SK-N-MC (cell line): ENCODE measurements at regions not wholly inside any gene's neighbourhood (a gene's known extent, or its start where the extent isn't known, plus 50 kb on each side); places are given as distances from the start of the nearest gene placed in this dataset.

Experiments used
- EZH2 ChIP-seq: fragments of 200-600 bp; sonication (generic); IDR thresholded peaks from one replicate; pipeline ENCODE4 v1.6.1; 2017; ENCODE audit warnings: antibody characterized with exemption
- POLR2AphosphoS5 ChIP-seq: IDR thresholded peaks from 2 replicates; pipeline ENCODE4 v1.6.1; 2012; ENCODE audit warnings: mild to moderate bottlenecking, low read depth, low read length, borderline replicate concordance

DNA sequence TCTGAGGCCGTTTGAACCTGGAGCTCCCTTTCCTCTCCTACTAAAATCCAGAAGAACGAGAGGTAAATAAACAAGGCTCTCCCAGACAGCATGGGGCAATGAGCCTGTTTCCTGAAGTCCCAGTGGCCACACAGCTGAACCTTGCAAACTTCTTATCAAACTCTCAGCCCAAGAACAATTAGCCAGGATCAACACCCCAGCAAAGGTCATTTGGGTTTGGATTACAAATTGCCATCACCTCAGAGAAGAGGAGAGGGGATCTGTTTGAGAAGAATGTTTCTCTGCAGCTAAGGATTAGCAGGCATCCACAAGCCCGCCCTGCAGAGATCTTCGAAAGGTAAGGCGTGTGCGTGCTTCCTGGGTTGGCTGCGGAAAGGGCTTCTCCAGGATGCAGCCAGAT, 201.9 kb upstream of the SOX1 start:
- TF ChIP-seq EZH2 (no peak), POLR2AphosphoS5 (no peak)
